Endodermal cell (in vitro differentiated cells): ENCODE measurements at regions not wholly inside any gene's neighbourhood (a gene's known extent, or its start where the extent isn't known, plus 50 kb on each side); places are given as distances from the start of the nearest gene placed in this dataset.

Experiments
- DNase-seq: peaks from one replicate; pipeline ENCODE4 v3.0.0-alpha.2; 2017
- H3K27ac ChIP-seq: 2 replicates; pipeline ENCODE4 v1.5.1; 2013; ENCODE audit warnings: mild to moderate bottlenecking, low read depth, low read length, moderate library complexity
- H3K27me3 ChIP-seq: 2 replicates; pipeline ENCODE4 v1.6.1; 2013; ENCODE audit warnings: mild to moderate bottlenecking, low read length, moderate library complexity; ENCODE audit not compliant: insufficient read depth, control insufficient read depth, poor library complexity, severe bottlenecking
- H3K36me3 ChIP-seq: 2 replicates; pipeline ENCODE4 v1.7.0; 2013; ENCODE audit warnings: mild to moderate bottlenecking, low read length, moderate library complexity; ENCODE audit not compliant: control insufficient read depth, insufficient read depth
- H3K4me1 ChIP-seq: one replicate; pipeline ENCODE4 v1.7.0; 2013; ENCODE audit warnings: low read length; ENCODE audit not compliant: control insufficient read depth, insufficient read depth
- H3K4me3 ChIP-seq: 2 replicates; pipeline ENCODE4 v1.5.1; 2013; ENCODE audit warnings: mild to moderate bottlenecking, low read length, moderate library complexity
- H3K9ac ChIP-seq: 2 replicates; pipeline ENCODE4 v1.6.1; 2013; ENCODE audit warnings: mild to moderate bottlenecking, low read length, moderate library complexity; ENCODE audit not compliant: poor library complexity, severe bottlenecking; ENCODE audit errors: extremely low read depth
- H3K9me3 ChIP-seq: 2 replicates; pipeline ENCODE4 v1.6.1; 2013; ENCODE audit warnings: mild to moderate bottlenecking, low read length, moderate library complexity; ENCODE audit not compliant: control insufficient read depth
- H3K27ac Mint-ChIP-seq: 2 replicates; pipeline ENCODE4 v1.8.0; 2020; ENCODE audit warnings: mixed read lengths
- H3K27me3 Mint-ChIP-seq: 2 replicates; pipeline ENCODE4 v1.8.0; 2021; ENCODE audit warnings: mild to moderate bottlenecking, mixed read lengths; ENCODE audit not compliant: insufficient read depth
- H3K36me3 Mint-ChIP-seq: 2 replicates; pipeline ENCODE4 v1.8.0; 2020; ENCODE audit warnings: low read depth, mixed read lengths
- H3K4me1 Mint-ChIP-seq: 2 replicates; pipeline ENCODE4 v1.8.0; 2020; ENCODE audit warnings: mixed read lengths
- H3K4me3 Mint-ChIP-seq: 2 replicates; pipeline ENCODE4 v1.8.0; 2020; ENCODE audit warnings: mild to moderate bottlenecking, moderate library complexity, mixed read lengths
- H3K9me3 Mint-ChIP-seq: 2 replicates; pipeline ENCODE4 v1.8.0; 2020; ENCODE audit warnings: mild to moderate bottlenecking, mixed read lengths
- CTCF ChIP-seq: fragments of 200-600 bp; sonication (generic); conservative IDR thresholded peaks from 2 replicates; pipeline ENCODE4 v1.5.0; 2021; ENCODE audit warnings: antibody characterized with exemption, mild to moderate bottlenecking
- WGBS, 2 experiments: methylation state at CpG; one replicate each; pipeline versions ENCODE4 v1.1.5 to v1.1.7; 2013; ENCODE audit warnings: missing lambda C conversion rate in 2 of 2, mixed read lengths in 1 of 2; ENCODE audit not compliant: insufficient coverage in 1 of 2, insufficient read length in 1 of 2; 5-methylcytosine and 5-hydroxymethylcytosine counted together

- no peaks in the 10 kb centered on the region for H3K9me3 ChIP-seq
- H3K4me3 ChIP-seq: no peak overlapping the region
- Mint-ChIP-seq H3K4me3 (no peak overlapping the region), H3K36me3 (no peaks in the 10 kb centered on the region), H3K9me3 (no peaks in the 10 kb centered on the region), H3K27ac (no peak overlapping the region), H3K4me1 (no peaks in the 10 kb centered on the region), H3K27me3 (no peaks in the 10 kb centered on the region)
- no peaks in the 10 kb centered on the region for H3K4me1 ChIP-seq
- no peak for TF ChIP-seq CTCF
- 74 to 84% methylated on average over 7 to 32 of the region's 32 CpGs for WGBS, 2 experiments
- H3K27ac ChIP-seq: no peak overlapping the region
- H3K27me3 ChIP-seq: no peaks in the 10 kb centered on the region
- H3K9ac ChIP-seq: no peak overlapping the region
- H3K36me3 ChIP-seq: no peaks in the 10 kb centered on the region
- DNase-seq: peak; percentile 57
Measured at GRCh38 chr7:156169474-156170370, 357.5 kb upstream of the SHH start.

GRCh38 chr7:156168434-156168833 lies 356.2 kb upstream of the SHH start:
- WGBS, 2 experiments: 90 to 94% methylated on average over 12 to 18 of the region's 18 CpGs
- Mint-ChIP-seq H3K36me3 (no peaks in the 10 kb centered on the region), H3K27ac (no peak overlapping the region), H3K9me3 (no peaks in the 10 kb centered on the region), H3K4me3 (no peak overlapping the region), H3K4me1 (no peaks in the 10 kb centered on the region), H3K27me3 (peaks cover 3% of the 10 kb centered on the region)
- H3K4me1 ChIP-seq: no peaks in the 10 kb centered on the region
- H3K9ac ChIP-seq: no peak overlapping the region
- H3K9me3 ChIP-seq: no peaks in the 10 kb centered on the region
- peak; percentile 39 for DNase-seq
- no peaks in the 10 kb centered on the region for H3K36me3 ChIP-seq
- TF ChIP-seq CTCF: no peak
- H3K27ac ChIP-seq: no peak overlapping the region
- H3K27me3 ChIP-seq: no peaks in the 10 kb centered on the region
- H3K4me3 ChIP-seq: no peak overlapping the region

- H3K27me3 Mint-ChIP-seq: peaks cover 3% of the 10 kb centered on the region
- H3K4me1 Mint-ChIP-seq: no peaks in the 10 kb centered on the region
- Histone ChIP-seq H3K4me3 (no peak overlapping the region), H3K9me3 (no peaks in the 10 kb centered on the region), H3K27me3 (no peaks in the 10 kb centered on the region), H3K4me1 (no peaks in the 10 kb centered on the region), H3K36me3 (no peaks in the 10 kb centered on the region), H3K27ac (no peak overlapping the region), H3K9ac (no peak overlapping the region)
- no peaks in the 10 kb centered on the region for H3K36me3 Mint-ChIP-seq
- WGBS, 2 experiments: 89 to 94% methylated on average over 3 to 5 of the region's 5 CpGs
- peak; percentile 40 for DNase-seq
- no peak for TF ChIP-seq CTCF
- no peak overlapping the region for H3K27ac Mint-ChIP-seq
- H3K4me3 Mint-ChIP-seq: no peak overlapping the region
- H3K9me3 Mint-ChIP-seq: no peaks in the 10 kb centered on the region
Measured at GRCh38 chr7:156167987-156168386, 355.7 kb upstream of the SHH start.
